ENCODE measurements at regions not wholly inside any gene's neighbourhood (a gene's known extent, or its start where the extent isn't known, plus 50 kb on each side); places are given as distances from the start of the nearest gene placed in this dataset.
A peak's percentile ranks its signal among the peaks of the same experiment; 100 is the strongest.

DNA sequence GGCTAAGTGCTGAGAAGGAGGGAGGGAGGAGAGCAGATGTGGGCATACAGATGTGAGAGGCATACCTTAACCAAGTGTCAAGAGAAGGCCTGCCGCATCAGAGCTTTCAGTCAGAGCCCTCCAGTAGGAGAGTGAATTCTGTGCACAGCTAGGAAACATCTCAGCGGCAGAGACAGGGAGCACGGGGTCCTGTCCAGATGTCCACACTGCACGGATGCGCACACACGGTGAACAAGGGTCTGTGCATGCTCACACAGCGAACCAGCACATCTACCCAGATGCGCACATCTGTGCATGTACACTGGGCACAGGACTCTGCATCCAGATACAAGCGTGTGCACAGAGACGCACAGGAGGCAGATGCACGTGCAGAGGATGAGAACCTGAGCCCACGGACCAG is 778.0 kb downstream of the BRD1 start:
- no peak for DNase-seq

DNA sequence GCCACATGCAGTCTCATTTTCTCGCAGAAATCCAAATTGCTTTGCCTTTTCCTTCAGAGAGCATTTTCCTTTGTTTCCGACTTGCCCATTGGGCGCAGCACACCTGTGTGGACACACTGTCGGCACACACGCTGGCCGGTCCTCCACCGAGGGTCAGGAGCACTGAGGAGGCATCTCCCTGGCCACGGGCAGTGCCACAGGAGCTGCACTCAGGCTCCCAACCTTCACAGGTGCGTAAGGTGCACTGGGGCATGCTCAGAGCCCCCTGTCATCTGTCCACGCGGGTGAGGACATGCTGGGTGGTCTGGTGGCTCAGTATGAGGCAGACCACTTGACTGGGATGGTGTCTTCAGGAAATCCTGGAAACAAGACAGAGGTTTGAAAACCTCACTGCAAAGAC is 779.1 kb downstream of the BRD1 start:
- DNase-seq, result no peak

- DNase-seq, result no peak
Observed at GRCh38 chr22:49047447-49047846, 780.2 kb downstream of the BRD1 start.

DNA sequence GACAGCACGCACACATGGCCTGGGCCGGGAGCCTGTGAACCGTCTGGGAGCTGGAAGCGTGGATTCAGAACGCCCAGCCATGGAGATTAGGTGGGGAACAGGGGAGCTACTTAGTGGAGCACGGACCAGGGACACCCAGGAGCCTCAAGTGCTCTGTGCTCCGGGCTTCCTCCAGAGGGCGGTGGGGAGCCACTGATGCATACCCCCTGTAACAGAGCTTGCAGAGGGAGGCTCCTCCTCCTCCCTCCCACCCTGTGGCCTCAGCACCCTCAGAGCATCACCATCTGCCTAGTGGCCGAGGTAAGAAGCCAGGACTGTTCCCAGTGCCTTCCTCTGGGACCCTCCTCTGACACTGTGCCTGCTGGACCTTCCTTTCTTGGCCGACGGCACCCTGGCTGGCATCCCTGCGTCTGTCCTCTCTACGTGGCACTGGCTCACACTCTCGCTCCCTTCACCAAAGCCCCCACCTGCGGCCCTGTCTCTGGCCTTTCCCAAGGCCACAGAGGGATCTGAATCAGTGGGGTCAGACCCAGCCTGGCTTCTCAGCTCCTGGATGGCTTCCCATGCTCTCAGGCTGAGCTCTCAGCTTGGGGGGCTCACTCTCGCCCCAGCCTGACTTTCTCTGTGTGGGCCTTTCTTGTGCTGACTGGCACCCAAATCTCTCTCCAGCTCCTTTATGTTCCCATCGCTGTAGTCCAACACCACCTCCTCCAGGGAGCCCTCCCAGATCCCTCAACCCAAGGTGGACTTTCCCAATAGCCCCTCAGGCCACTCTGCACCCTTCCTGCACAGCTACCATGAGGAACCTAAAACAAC is 780.9 kb downstream of the BRD1 start:
- peak; percentile 51 for DNase-seq

DNA sequence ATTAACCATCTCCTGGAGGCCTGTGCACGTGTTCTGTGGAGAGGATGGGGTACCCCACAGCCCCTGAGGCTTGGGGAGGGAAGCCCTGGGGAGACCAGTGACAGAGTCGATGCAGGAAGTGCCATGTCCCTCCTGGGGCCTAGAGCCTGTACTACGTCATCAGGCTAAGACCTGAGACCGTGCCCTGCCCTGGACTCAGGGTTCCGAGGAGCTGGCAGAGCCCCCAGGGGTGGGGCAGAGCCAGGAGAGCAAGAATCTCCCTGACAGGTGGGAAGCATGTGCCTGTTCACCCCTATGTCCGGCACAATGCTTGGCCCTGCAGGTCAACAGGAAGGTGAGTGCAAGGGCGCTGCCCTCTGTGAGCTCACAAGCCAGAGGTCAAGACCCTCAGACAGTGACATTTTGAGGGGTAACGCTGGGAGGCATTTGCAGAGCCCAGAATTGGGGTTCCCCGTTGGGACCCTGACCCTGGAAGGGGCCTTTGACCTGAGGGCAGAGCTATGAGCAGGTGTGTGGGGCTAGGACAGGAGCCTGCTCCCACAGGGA is 781.6 kb downstream of the BRD1 start:
- DNase-seq, result no peak

DNA sequence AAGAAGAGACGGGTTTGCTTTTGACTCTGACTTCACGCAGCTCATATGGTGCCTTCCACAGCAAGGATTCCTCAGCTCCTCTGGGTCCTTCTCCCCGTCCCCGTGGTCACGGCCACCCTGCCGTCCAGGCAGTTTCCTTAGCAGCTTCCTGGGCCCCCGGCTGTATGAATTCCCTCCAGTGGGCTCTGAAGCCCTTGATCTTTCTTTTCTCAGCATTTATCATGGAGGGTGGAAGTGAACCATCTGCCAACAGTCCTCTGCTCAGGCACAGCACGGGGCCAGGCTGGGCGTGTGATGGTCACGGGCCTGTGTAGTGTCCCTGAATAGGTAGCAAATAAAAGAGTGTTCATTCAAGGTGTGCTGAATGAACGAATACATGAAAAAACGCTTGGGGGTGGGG is 782.4 kb downstream of the BRD1 start:
- no peak for DNase-seq

DNA sequence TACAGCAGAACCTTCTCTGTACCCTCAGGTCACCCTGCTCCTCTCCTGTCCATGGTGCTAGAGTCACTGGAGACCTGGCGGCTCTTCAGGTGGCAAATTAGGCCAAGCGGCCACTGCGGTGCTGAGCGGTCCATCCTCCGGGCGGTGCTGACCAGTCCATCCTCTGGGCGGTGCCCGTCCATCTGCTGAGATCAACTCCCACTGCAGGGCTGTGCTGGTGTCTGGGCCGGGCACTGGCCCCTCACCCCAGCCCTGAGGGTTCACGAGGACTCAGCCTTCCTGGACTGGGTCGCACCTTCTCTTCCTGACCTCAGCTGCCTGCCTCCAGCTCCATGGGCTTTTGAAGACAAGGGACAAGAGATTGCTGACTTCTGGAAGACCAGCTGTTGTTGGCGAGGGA is 782.9 kb downstream of the BRD1 start:
- DNase-seq, result no peak

DNA sequence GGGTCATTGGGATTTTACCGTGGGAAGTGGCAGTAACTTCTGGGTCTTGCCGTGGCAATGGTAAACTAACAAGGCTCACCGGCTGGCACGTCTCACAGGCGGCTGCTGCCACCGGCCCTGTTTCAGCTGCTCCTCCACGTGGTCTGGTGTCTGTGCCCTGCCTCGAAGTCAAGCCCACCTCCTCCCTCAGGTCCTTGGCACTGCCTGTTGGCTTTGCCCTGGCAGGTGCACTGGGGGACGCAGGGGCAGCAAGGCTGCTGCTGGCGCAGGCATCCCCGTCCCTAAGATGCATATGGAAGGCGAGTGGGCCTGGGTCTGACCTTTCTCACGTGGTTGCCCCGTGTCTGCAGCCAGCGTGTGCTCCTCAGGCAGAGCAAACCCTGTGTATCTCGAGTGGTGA is 783.6 kb downstream of the BRD1 start:
- no peak for DNase-seq

- no peak for DNase-seq
Observed at GRCh38 chr22:49042877-49043859, 784.5 kb downstream of the BRD1 start.

DNA sequence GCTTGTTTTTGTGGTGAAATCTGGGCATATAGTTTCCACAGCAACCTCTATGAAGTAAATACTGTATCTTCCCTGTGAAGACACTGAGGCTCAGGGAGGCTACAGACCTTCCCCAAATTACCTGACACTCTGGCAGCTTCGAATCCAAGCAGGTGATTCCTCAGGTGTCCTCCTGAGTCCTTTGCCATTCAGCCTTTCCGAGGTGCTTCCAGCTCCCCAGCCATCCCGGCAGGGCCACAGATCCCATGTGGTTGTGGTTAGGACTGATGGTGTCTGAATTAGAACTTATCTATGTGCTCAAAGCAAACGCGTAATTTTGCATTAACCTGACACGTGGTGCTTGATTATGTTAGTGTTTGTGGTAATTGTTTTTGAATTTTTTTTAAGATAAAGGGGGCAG is 785.6 kb downstream of the BRD1 start:
- DNase-seq, result no peak

DNA sequence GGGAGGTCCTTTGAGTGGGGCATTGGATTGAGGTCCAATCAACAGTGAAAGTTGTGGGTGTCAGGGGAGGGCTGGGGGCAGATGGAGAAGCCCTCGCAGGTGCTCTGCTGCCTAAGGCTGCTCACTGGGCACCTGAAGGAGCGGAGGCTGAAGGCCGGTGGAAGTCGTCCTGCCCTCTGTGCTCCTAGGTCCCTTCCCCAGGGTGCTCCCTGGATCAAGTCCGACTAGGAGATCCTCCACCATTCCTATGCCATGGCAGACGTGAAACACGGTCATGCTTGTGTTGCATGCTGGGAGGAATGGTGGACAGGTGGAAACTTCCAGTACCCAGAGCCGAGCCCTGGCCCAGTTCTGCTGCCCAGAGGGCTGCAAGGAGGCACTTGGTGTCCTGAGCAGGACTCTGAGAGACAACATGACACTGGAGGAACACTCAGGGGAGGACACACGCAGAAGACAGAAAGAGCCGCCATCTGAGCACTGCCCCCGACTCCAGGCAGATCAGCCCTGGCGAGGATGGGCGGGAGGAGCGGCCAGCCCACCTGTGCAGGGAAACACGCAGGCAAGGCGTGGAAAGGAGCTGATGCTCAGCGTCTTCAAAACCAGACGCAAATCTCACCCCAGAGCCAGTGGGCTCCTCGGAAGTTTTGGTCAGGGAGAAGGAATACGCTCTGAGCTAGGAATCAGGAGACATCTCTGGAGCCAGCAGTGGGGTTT is 786.8 kb downstream of the BRD1 start:
- DNase-seq, result no peak

DNA sequence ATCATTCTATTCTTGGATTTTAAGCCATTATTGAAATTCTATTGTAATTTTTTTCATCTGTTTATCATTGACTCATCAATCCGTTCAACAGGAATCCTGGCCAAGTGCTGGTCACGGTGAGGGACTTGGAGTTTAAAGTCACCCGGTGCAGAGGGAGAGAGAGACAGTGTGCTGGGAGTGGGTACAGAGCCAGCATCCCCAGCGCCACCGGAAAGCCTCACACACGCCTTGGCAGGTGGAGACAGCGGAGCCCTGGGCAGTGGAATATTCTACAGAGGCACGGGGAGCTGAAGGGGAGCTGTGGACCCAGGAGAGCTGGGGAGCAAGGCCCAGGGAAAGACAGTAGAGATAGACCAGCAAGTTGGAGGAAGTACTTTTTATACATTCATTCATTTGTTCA is 787.6 kb downstream of the BRD1 start:
- DNase-seq, result no peak

DNA sequence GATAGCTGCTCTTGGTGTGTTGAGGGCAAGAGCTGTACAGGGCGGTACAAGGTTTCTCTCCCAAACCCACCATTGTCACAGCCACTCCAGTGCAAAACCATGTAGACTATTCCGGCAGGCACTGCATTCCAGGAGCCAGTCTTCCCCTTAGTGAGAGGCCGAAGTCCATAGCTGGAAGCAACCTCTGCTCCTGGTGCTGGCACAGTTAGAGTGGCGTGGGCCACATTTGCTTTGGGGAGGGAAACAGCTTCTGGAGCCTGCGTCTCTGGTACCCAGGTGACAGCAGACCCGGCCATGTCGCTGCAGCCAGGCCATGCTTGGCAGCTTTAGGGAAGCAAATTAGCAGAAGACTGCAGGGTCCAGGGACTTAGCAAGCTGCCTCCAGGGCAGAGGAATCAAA is 788.0 kb downstream of the BRD1 start:
- no peak for DNase-seq

DNA sequence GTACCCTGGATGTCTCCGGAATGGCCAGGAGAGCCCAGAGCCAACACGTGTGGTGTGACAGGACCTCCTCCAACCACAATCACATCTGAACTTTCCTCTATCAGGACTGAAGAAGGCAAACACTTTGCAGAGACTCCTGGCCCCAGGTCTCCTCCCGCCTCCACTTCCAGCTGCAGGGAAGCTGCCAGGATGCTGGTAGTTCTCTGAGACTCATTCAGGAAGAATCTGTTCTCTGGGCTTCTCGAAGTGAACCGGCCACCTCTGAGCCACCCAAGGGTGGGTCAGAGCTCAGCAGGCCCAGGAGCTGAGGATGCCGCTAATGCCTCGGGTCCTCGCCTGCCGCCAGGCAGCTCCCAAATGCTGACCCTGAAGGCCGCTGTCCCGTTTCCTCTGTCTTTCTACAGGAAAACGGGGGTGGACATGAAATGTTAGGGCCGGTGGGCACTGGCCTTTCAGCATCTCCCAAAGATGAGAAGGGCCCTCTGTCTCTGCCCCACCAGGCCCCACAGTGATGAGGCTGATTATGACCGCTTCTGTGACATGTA is 789.9 kb downstream of the BRD1 start:
- no peak for DNase-seq

DNA sequence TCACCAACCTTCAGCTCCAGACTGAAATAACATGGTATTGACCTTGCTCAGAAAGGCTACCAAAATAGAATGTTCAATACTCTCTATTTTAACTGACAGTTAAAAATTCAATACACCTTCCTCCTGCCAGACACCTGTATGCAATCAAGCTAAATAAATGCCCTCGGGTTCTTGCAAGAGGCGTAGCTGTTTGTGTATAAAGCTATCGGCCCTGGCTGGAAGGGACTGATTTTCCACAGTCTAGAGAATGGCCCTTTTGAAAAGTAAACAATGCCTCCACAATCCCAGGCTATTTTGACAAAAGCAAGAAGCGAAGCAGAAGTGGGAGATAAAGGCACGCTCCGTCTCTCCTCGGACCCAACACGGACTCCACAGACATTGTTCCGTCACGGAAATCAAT is 791.2 kb downstream of the BRD1 start:
- no peak for DNase-seq

GRCh38 chr22:49035818-49036457 is 791.7 kb downstream of the BRD1 start:
- no peak for DNase-seq

DNA sequence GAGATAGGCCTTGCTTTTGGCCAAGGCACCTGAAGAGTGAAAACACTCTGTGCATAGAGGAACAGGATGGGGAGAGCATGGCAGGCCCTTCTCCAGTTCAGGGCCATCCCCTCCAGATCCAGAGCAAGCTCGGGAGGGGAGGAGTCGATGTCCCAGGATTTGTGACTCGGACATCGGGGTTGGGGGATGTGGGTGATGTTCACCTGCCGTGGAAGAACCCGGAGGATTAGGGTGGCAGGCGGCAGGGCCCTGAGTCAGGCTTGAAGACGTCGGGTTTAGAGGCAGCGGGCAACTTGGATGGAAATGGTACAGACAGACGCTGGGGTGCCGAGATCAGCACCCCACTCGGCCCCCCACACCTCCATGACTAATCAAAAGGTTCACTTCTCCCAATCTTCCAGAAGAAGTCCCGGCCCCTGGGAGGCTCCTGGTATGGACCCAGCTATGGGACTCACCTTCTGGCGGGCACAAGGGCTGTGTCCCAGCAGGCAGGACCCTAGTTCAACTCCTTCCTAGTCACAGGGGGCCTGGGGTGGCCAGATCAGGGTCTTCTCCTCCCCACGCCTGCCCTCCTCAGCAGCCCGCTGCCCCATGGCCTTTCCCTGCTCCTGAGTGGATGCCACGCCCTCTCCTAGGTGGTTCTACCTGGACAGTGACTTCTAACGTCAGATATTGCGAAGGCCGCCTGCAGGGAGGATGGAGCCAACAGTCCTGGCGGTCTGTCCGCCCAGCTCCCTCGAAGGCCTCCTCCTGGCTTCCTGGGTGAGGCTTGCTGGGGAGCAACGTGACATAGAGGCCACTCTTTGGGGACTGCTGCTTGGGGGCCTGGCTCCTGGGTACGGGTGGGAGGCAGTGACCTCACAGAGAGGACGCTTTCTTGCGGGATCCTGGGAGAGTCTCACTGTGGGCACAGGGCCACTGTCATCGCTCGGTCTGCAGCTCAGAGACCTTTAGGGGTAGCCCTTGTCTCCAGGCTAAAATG is 792.5 kb downstream of the BRD1 start:
- DNase-seq, result no peak

- no peak for DNase-seq
Observed at GRCh38 chr22:49033616-49034015, 794.1 kb downstream of the BRD1 start.

DNA sequence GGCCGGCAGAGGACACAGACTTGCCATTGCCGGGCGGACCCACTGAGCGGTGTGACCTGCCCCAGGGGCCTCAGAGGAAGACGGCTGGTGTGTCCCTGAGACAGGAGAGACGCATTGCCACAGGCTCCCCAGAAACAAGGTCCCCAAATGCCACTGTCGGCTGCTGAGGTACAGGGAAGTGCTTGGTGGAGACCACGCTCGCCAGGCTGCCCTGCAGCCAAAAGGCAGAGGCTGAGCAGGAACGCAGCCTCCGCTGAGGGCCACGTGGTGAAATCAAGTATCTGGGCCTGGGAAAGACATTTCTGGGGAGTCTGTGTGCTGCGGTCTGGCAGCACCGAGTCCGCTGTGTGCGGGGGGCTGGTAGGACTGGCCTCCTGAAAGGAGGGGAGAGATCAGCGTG is 794.9 kb downstream of the BRD1 start:
- DNase-seq, result no peak

- no peak for DNase-seq
Observed at GRCh38 chr22:49031746-49032330, 795.8 kb downstream of the BRD1 start.

DNA sequence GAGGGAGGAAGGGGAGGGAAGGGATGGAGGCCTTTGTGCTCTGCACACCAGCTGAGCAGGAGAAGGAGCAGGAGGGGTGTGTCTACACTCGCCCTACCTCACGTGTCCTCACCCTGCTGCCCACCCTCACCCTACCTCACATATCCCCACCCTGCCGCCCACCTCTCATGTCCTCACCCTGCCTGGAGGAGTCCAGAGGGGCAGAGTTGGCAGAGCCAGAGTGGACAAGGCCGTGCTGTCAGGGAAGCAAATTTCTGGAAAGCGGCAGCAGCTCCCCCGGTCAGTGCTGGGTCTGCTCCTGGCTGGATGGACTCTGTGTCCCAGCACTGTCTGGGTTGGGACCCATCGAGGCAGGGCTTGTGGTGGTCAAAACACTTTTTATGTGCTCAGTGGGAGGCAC is 799.6 kb downstream of the BRD1 start:
- no peak for DNase-seq
